Breast epithelium (tissue), 3 donors: ENCODE measurements at regions not wholly inside any gene's neighbourhood (a gene's known extent, or its start where the extent isn't known, plus 50 kb on each side); places are given as distances from the start of the nearest gene placed in this dataset.

Source experiments
- CTCF ChIP-seq, 3 donors: fragments of 450-650 bp; IDR thresholded peaks; one replicate each; pipeline ENCODE4 v1.5.1; 2016 to 2017; ENCODE audit warnings: antibody characterized with exemption in 3 of 3, mild to moderate bottlenecking in 3 of 3, moderate library complexity in 3 of 3
- POLR2A ChIP-seq: fragments of 450-650 bp; IDR thresholded peaks from one replicate; pipeline ENCODE4 v1.6.1; 2016; ENCODE audit warnings: antibody characterized with exemption, mild to moderate bottlenecking, moderate library complexity
- POLR2AphosphoS5 ChIP-seq, 3 donors: sonication (generic); formaldehyde crosslinking; IDR thresholded peaks; one replicate each; pipeline ENCODE4 v1.6.1; 2017; ENCODE audit warnings: antibody characterized with exemption in 3 of 3

GRCh38 chr5:39478863-39479262, 54.1 kb upstream of the DAB2 start:
- TF ChIP-seq CTCF (IDR thresholded peaks at IDR 0.05) (no peak), POLR2AphosphoS5 (IDR thresholded peaks at IDR 0.05) (no peak), POLR2A (no peak)
